HL-60/S4 treated with phorbol 12-myristate 13-acetate at 8.2 ng/mL for 4 days and 3 days (cell line): ENCODE measurements at regions not wholly inside any gene's neighbourhood (a gene's known extent, or its start where the extent isn't known, plus 50 kb on each side); places are given as distances from the start of the nearest gene placed in this dataset.

Source experiments
- in situ Hi-C: fragments of 300-500 bp; cut with MboI; formaldehyde crosslinking; loops from 2 replicates; pipeline ENCODE4 v1.15.0; 2022; ENCODE audit warnings: low sequenced_read_pairs

GRCh38 chr4:14650127-14650526, 352.2 kb upstream of the CPEB2 start:
- in situ Hi-C loops, result no loop called here

GRCh38 chr4:14652522-14652921, 349.8 kb upstream of the CPEB2 start:
- in situ Hi-C loops, result no loop called here

GRCh38 chr4:14653338-14653737, 348.9 kb upstream of the CPEB2 start:
- in situ Hi-C loops, result no loop called here

GRCh38 chr4:14659286-14659685, 343.0 kb upstream of the CPEB2 start:
- in situ Hi-C loops, result no loop called here

- in situ Hi-C loops, result no loop called here
Observed at GRCh38 chr4:14667624-14668151, 334.6 kb upstream of the CPEB2 start.

GRCh38 chr4:14668296-14668695, 334.0 kb upstream of the CPEB2 start:
- in situ Hi-C loops, result no loop called here

- in situ Hi-C loops, result no loop called here
Observed at GRCh38 chr4:14669371-14669770, 332.9 kb upstream of the CPEB2 start.

GRCh38 chr4:14671146-14671545, 331.1 kb upstream of the CPEB2 start:
- in situ Hi-C loops, result no loop called here

- in situ Hi-C loops, result no loop called here
Observed at GRCh38 chr4:14675279-14675985, 326.8 kb upstream of the CPEB2 start.

GRCh38 chr4:14679906-14680305, 322.4 kb upstream of the CPEB2 start:
- in situ Hi-C loops, result no loop called here

- in situ Hi-C loops, result no loop called here
Observed at GRCh38 chr4:14681330-14681729, 321.0 kb upstream of the CPEB2 start.

- in situ Hi-C loops, result no loop called here
Observed at GRCh38 chr4:14693728-14694127, 308.6 kb upstream of the CPEB2 start.

GRCh38 chr4:14695095-14695845, 307.0 kb upstream of the CPEB2 start:
- in situ Hi-C loops, result no loop called here

- in situ Hi-C loops, result no loop called here
Observed at GRCh38 chr4:14700083-14700482, 302.2 kb upstream of the CPEB2 start.

GRCh38 chr4:14700544-14700943, 301.7 kb upstream of the CPEB2 start:
- in situ Hi-C loops, result no loop called here

- in situ Hi-C loops, result no loop called here
Observed at GRCh38 chr4:14701389-14701788, 300.9 kb upstream of the CPEB2 start.

- in situ Hi-C loops, result no loop called here
Observed at GRCh38 chr4:14701896-14702295, 300.4 kb upstream of the CPEB2 start.

GRCh38 chr4:14708574-14708973, 293.7 kb upstream of the CPEB2 start:
- in situ Hi-C loops, result no loop called here

GRCh38 chr4:14711259-14711658, 291.0 kb upstream of the CPEB2 start:
- in situ Hi-C loops, result no loop called here

GRCh38 chr4:14716691-14717090, 285.6 kb upstream of the CPEB2 start:
- in situ Hi-C loops, result no loop called here

GRCh38 chr4:14719053-14719452, 283.2 kb upstream of the CPEB2 start:
- in situ Hi-C loops, result no loop called here

GRCh38 chr4:14726441-14726840, 275.8 kb upstream of the CPEB2 start:
- in situ Hi-C loops, result no loop called here
